SJSA1 (cell line): ENCODE measurements at regions not wholly inside any gene's neighbourhood (a gene's known extent, or its start where the extent isn't known, plus 50 kb on each side); places are given as distances from the start of the nearest gene placed in this dataset.
"Not testable (repeated sequence)": the region's sequence is repeated elsewhere in the genome, so short reads cannot be mapped to it uniquely, and the experiment has no call there.

ENCODE experiments used
- DNase-seq, 2 experiments: peaks; one replicate each; pipeline ENCODE4 v3.0.0-alpha.2; 2015 to 2020; ENCODE audit warnings: low spot score in 2 of 2, low read depth in 1 of 2
- H3K27ac ChIP-seq: fragments of 250-450 bp; sonication (Bioruptor Pico); 2 replicates; pipeline ENCODE4 v1.5.1; 2020; ENCODE audit warnings: mild to moderate bottlenecking, moderate library complexity
- H3K27me3 ChIP-seq: fragments of 250-450 bp; sonication (Bioruptor Pico); replicated peaks from 2 replicates; pipeline ENCODE4 v1.5.1; 2020; ENCODE audit warnings: mild to moderate bottlenecking, moderate library complexity
- H3K36me3 ChIP-seq: fragments of 250-450 bp; sonication (Bioruptor Pico); 2 replicates; pipeline ENCODE4 v1.5.1; 2020; ENCODE audit warnings: mild to moderate bottlenecking
- H3K4me1 ChIP-seq: fragments of 250-450 bp; sonication (Bioruptor Pico); replicated peaks from 2 replicates; pipeline ENCODE4 v1.6.1; 2021; ENCODE audit warnings: mild to moderate bottlenecking
- H3K4me3 ChIP-seq: fragments of 250-450 bp; sonication (Bioruptor Pico); 2 replicates; pipeline ENCODE4 v1.5.1; 2020; ENCODE audit warnings: mild to moderate bottlenecking
- H3K9me3 ChIP-seq: fragments of 250-450 bp; sonication (Bioruptor Pico); replicated peaks from 2 replicates; pipeline ENCODE4 v1.5.1; 2020; ENCODE audit warnings: mild to moderate bottlenecking

DNA sequence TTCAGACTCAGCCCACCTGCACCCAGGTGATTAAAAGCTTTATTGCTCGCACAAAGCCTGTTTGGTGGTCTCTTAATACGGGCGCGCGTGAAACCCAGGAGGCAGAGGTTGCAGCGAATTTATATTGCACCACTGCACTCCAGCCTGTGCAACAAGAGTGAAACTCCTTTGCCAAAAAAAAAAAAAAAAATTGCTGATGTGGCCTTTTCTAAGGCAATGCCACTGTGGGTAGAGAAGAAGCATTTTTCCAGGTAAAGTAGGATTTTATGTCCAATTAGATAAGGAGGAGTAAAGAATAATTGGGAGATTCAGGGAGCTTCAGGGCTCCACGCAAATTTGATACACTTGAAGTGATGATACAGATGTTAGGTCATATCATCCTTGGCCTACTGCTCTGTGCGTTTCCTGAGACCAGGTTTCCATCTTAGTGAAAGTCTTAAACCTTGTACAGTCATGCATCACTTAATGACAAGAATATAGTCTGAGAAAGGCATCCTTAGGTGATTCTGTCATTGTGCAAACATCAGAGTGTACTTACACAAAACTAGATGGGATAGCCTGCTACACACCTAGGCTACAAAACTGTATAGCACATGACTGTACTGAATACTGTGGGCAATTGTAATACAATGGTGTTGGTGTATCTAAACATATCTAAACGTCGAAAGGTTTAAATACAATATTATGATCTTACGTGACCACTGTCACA lies 150.9 kb downstream of the SPRY2 start:
- Histone ChIP-seq H3K9me3 (no peaks in the 10 kb centered on the region; the same call in 1 of the 2 replicates), H3K4me3 (no peak overlapping the region), H3K27ac (no peak overlapping the region), H3K27me3 (no peaks in the 10 kb centered on the region), H3K36me3 (no peaks in the 10 kb centered on the region), H3K4me1 (no peaks in the 10 kb centered on the region)
- peak in 1 of 2 experiments; percentile 37 for DNase-seq

DNA sequence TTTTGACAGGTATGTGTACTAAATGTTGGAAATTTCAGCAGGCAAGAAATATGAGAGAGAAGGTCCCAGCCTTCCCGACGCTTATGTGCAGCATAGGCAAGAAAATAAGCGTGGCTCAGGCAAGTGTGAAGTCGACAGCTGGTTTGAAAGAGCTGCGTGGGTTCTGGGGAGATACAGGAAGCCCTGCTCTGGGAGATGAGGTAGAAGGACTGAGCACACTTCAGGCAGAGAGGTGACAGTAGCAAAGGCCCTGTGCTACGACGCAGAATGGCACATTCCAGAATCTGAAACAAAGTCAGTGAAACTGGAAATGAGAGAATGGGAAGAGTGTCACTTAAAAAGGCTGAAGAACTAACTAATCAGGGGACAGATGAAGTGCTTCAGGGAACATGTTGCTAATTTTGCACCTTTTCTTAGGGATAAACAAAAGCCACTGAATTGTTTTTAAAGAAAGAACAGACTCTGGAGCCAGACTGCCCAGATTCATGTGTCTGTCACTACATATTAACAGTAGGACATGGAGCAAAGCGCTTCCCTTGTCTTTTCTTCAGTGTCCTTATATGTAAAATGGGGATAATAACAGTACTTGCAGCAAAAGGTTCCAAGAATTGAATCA lies 160.1 kb downstream of the SPRY2 start:
- Histone ChIP-seq H3K4me1 (no peaks in the 10 kb centered on the region), H3K27me3 (no peaks in the 10 kb centered on the region), H3K4me3 (no peak overlapping the region)

DNA sequence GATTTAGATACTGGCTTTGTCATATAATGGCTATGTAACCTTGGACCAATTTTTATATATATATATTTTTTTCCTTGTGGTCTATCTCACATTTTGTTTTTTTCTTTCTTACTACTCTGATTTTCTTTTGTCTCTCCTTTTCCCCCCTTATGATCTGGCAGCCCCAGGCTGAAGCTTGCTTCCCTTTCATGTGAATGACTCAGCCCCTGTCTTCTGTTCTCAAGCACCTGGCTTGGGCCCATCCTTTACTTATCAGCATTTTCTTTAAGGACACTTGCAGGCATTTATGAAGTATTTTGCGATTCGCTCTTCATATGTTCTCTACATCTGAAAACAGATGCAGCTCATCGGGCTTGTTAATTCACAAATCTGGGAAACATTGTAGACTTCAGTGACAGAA lies 163.6 kb downstream of the SPRY2 start:
- no peaks in the 10 kb centered on the region for H3K36me3 ChIP-seq
- peak in 1 of 2 experiments; percentile 33 for DNase-seq
- H3K4me3 ChIP-seq = no peak overlapping the region

More for the DNA sequence above, 160.1 kb downstream of the SPRY2 start:
- Histone ChIP-seq H3K36me3 (no peaks in the 10 kb centered on the region), H3K27ac (no peak overlapping the region), H3K9me3 (no peaks in the 10 kb centered on the region)
- peak in 1 of 2 experiments; percentile 30 for DNase-seq

DNA sequence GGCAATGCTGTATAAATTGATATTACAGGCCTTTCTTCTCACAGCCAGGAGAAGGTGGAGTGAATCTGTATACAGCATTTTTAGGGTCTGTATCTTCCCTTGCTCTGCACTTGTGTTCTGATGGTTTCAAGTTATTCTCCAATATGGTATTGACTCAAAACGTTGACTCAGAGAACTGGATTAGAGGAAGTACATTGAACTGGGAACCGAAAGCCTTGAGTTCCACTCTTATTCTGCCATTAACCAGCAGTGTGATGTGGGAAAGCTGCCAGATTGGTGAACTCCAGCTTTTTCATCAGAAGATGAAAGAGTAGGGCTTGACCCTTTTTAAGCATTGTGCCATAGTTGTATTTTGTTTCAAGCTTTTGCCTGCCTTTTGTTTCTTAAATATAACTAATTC lies 167.7 kb downstream of the SPRY2 start:
- no peak overlapping the region for H3K4me3 ChIP-seq
- no peaks in the 10 kb centered on the region for H3K36me3 ChIP-seq
- H3K4me1 ChIP-seq = no peaks in the 10 kb centered on the region
- H3K9me3 ChIP-seq = 0 out of 2 replicates have a peak, but pooled peaks cover 6% of the 10 kb centered on the region
- H3K27me3 ChIP-seq = no peaks in the 10 kb centered on the region
- DNase-seq = no peak
- no peak overlapping the region for H3K27ac ChIP-seq

More for the DNA sequence above, 163.6 kb downstream of the SPRY2 start:
- Histone ChIP-seq H3K4me1 (no peaks in the 10 kb centered on the region), H3K27me3 (no peaks in the 10 kb centered on the region), H3K9me3 (0 out of 2 replicates have a peak, but pooled peaks cover 6% of the 10 kb centered on the region), H3K27ac (no peak overlapping the region)

DNA sequence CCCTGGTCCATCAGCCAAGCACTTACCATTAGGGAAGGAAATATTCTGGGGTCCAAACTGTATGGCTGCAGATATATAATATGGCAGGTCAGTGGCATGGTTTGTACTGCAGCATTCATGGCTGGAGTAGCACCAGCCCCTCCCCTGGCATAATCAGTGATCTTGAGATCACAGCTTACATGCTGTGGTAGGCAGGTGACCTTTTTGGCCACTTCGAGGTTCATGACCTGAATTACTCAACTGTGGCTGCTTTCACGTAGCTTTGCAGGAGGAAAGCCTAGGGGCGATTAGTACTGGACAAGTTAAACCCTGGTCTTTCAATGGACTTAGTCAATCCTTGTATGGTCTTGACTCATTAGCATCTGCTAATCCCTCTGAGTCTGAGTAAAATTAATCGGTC lies 169.8 kb downstream of the SPRY2 start:
- no peaks in the 10 kb centered on the region for H3K4me1 ChIP-seq
- no peaks in the 10 kb centered on the region for H3K36me3 ChIP-seq
- H3K4me3 ChIP-seq = no peak overlapping the region
- DNase-seq = no peak
- no peak overlapping the region for H3K27ac ChIP-seq
- no peaks in the 10 kb centered on the region for H3K27me3 ChIP-seq
- H3K9me3 ChIP-seq = 0 out of 2 replicates have a peak, but pooled peaks cover 6% of the 10 kb centered on the region

DNA sequence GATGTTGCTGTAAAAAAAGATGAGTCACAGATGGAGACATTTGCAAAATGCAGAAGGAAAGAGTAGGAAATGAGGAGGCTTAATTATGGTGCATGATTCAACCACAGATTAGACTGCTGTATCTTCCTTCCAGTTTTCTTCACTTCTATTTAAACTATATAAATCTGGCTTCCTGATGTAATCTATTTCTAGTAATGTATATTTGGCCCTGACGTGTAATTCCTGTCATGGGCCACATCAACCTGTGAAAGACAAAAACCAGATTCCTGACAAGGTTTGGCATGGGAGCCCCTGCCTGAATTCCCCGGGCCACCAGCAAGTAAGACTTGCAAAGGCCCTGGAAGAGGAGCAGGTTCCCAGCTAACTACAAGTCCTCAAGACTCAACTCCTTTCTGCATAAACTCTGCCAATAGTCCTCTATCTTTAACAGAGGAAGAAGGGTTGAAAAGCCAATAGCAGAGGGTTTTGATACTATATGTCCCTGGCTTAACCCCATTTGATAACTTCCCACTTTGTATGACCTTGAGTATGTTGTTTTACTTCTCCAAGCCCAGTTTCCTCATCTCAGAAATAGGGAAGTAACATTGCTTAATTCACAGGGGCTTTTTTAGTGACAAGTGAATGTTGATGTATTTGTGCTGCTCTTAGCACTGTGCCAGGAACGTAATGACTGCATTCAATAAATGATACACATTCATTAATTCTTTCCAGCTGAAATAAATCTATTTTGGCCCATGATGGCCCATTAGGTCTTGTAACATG lies 172.7 kb downstream of the SPRY2 start:
- no peaks in the 10 kb centered on the region for H3K36me3 ChIP-seq
- H3K27ac ChIP-seq = no peak overlapping the region
- no peak overlapping the region for H3K4me3 ChIP-seq
- H3K4me1 ChIP-seq = no peaks in the 10 kb centered on the region
- H3K27me3 ChIP-seq = no peaks in the 10 kb centered on the region
- H3K9me3 ChIP-seq = no peaks in the 10 kb centered on the region
- DNase-seq = peak in 1 of 2 experiments; percentile 33

DNA sequence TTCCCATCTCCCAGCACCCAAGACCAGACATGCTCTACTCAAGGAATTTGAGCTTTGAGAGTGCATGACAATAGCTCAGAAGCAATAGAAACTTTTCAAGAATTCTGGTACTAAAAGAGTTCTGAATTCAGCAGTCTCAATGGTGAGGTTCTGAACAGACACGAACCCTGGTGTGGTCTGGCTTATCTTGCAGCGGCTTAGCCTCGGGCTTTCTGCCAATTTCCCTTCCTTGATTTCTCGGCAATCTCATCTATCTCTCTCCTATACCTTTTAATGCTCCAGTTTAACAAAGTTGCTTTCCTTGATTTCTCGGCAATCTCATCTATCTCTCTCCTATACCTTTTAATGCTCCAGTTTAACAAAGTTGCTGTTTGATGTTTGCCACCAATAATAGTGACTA lies 174.6 kb downstream of the SPRY2 start:
- no peaks in the 10 kb centered on the region for H3K36me3 ChIP-seq
- H3K27me3 ChIP-seq = no peaks in the 10 kb centered on the region
- no peak overlapping the region for H3K27ac ChIP-seq
- H3K4me3 ChIP-seq = no peak overlapping the region
- DNase-seq = peak in 1 of 2 experiments; percentile 40
- no peaks in the 10 kb centered on the region for H3K4me1 ChIP-seq
- no peaks in the 10 kb centered on the region for H3K9me3 ChIP-seq

DNA sequence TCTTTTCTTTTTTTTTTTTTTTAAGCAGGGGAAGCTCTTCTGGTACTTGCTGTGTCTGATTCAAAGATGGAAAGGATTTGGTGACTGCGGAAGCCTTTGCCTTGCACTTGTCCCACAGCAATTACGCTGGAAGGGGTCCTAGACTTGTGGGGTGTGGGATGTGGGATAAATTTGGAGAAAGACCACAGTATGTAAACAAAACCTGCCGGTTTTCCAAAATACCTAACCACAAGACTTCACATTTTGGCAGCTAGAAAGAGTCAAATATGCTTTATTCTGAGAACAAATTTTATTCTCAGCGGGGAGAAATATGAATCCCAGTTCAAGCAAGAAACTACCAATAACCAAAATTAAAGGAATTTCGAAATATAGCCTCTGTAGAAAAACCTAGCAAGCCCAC lies 176.5 kb downstream of the SPRY2 start:
- no peak overlapping the region for H3K4me3 ChIP-seq
- no peak overlapping the region for H3K27ac ChIP-seq
- H3K4me1 ChIP-seq = no peaks in the 10 kb centered on the region
- H3K36me3 ChIP-seq = no peaks in the 10 kb centered on the region
- no peaks in the 10 kb centered on the region for H3K9me3 ChIP-seq
- H3K27me3 ChIP-seq = no peaks in the 10 kb centered on the region
- no peak for DNase-seq

DNA sequence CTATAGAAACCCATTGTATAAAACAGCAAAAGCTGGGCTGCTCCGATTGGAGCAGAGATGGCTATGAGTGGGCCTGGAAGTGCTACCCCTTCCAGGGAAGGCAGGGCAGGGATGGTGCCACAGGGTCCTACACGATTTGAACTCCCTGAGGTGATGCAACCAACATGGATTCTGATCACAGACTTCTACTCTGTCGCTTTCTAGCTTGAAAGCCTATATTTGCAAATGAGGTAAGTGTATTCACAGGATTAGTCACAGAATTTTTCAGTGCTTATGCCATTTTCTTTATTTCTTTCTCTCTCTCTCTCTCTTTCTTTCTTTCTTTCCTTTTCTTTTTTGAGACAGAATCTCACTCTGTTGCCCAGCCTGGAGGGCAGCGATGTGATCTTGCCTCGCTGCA lies 179.0 kb downstream of the SPRY2 start:
- no peak overlapping the region for H3K4me3 ChIP-seq
- H3K27ac ChIP-seq = no peak overlapping the region
- H3K9me3 ChIP-seq = no peaks in the 10 kb centered on the region
- no peaks in the 10 kb centered on the region for H3K27me3 ChIP-seq
- DNase-seq = no peak
- H3K36me3 ChIP-seq = no peaks in the 10 kb centered on the region
- no peaks in the 10 kb centered on the region for H3K4me1 ChIP-seq

DNA sequence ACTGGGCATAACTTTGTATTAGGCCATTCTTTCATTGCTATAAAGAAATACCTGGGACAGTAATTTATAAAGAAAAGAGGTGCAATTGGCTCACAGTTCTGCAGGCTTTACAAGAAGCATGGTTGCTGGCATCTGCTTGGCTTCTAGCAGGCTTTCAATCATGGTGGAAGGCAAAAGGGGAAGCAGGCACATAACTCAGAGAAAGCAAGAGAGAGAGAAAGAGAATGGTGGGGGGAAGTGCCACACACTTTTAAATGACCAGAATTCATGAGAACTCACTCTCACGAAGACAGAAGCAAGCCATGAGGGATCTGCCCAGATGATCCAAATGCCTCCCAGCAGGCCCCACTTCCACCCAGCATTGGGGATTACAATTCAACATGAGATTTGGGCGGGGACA lies 179.7 kb downstream of the SPRY2 start:
- no peaks in the 10 kb centered on the region for H3K27me3 ChIP-seq

DNA sequence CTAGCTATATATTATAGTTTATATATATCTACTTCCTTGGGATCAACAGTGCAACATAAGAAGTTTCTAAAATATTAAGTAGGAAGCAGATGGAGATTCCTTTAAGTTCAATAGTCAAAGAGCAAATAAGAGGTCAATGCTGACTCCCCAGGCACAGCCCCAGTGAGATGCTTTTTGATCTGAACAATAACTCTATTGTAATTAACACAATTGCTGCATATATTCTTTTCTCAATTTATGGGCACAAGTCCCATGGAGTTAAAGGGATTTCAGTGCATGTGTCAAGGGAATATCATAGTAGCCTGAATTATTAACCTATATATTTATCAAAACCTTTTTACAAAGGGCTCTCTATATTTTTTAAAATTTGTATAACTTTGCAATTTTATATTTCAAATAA lies 180.8 kb downstream of the SPRY2 start:
- Histone ChIP-seq H3K9me3 (no peaks in the 10 kb centered on the region), H3K27ac (no peak overlapping the region), H3K4me1 (no peaks in the 10 kb centered on the region), H3K36me3 (no peaks in the 10 kb centered on the region), H3K27me3 (no peaks in the 10 kb centered on the region), H3K4me3 (no peak overlapping the region)
- DNase-seq = no peak

More for the DNA sequence above, 179.7 kb downstream of the SPRY2 start:
- Histone ChIP-seq H3K27ac (no peak overlapping the region), H3K9me3 (no peaks in the 10 kb centered on the region), H3K4me1 (no peaks in the 10 kb centered on the region), H3K4me3 (no peak overlapping the region), H3K36me3 (no peaks in the 10 kb centered on the region)
- no peak for DNase-seq

DNA sequence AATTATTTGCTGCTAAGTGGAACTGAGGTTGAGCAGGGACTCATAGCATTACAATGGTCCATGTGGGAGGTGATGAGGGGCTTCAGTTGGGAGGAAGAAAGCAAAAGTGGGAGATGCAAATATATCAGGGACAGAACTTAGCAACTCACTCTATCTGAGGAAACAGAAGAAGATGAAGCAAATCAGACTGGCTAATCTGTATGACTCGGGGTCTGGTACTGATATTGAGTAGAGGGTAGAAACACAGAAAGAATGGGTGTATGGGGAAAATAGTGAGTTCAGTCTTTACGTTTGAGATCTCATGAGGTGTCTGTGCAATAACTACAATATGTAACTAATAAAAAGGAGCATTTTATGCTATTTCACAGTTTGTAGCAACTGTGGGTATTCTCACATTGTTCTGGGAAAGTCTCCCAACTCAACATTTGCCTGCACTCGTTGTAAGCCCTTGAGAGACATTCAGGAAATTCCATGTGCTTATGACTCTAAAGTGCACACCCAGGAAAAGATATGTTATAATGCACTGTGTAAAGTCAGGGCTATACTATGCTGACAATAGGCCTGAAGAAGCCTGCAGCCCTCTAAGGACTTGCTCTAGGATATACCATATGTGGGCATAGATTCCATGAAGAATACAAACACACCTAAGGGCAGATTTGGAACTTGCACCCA lies 183.5 kb downstream of the SPRY2 start:
- H3K4me1 ChIP-seq = no peaks in the 10 kb centered on the region
- no peak overlapping the region for H3K27ac ChIP-seq
- no peak overlapping the region for H3K4me3 ChIP-seq
- no peak for DNase-seq
- no peaks in the 10 kb centered on the region for H3K36me3 ChIP-seq
- H3K9me3 ChIP-seq = no peaks in the 10 kb centered on the region
- no peaks in the 10 kb centered on the region for H3K27me3 ChIP-seq

DNA sequence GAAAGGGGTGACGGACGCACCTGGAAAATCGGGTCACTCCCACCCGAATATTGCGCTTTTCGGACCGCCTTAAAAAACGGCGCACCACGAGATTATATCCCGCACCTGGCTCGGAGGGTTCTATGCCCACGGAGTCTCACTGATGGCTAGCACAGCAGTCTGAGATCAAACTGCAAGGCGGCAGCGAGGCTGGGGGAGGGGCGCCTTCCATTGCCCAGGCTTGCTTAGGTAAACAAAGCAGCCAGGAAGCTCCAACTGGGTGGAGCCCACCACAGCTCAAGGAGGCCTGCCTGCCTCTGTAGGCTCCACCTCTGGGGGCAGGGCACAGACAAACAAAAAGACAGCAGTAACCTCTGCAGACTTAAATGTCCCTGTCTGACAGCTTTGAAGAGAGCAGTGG lies 188.8 kb downstream of the SPRY2 start:
- not testable (repeated sequence) for H3K27me3 ChIP-seq, H3K9me3 ChIP-seq, H3K4me3 ChIP-seq, H3K27ac ChIP-seq, H3K4me1 ChIP-seq, H3K36me3 ChIP-seq, DNase-seq
